PC-9 (cell line): ENCODE measurements at regions not wholly inside any gene's neighbourhood (a gene's known extent, or its start where the extent isn't known, plus 50 kb on each side); places are given as distances from the start of the nearest gene placed in this dataset.

ENCODE experiments used
- CTCF ChIP-seq: fragments of 200-600 bp; sonication (generic); conservative IDR thresholded peaks from 2 replicates; pipeline ENCODE4 v1.6.1; 2017; ENCODE audit warnings: mixed run types, antibody characterized with exemption, mild to moderate bottlenecking, moderate library complexity
- EZH2 ChIP-seq: fragments of 200-600 bp; sonication (generic); IDR thresholded peaks from 2 replicates; pipeline ENCODE4 v1.8.0; 2017; ENCODE audit warnings: antibody characterized with exemption, low read depth

GRCh38 chr5:26749829-26750228 lies 288.6 kb downstream of the CDH9 start:
- TF ChIP-seq CTCF (no peak), EZH2 (no peak)
